HEK293T (cell line): ENCODE measurements at regions not wholly inside any gene's neighbourhood (a gene's known extent, or its start where the extent isn't known, plus 50 kb on each side); places are given as distances from the start of the nearest gene placed in this dataset.

Source experiments
- CTCF ChIA-PET: fragments of 350-600 bp; formaldehyde crosslinking; extraction: SDS; loops from one replicate; lab custom pipeline; 2021; ENCODE audit warnings: antibody characterized with exemption, inconsistent platforms; lab: Yijun Ruan, JAX
- POLR2A ChIA-PET: fragments of 350-600 bp; formaldehyde crosslinking; extraction: SDS; loops from one replicate; lab custom pipeline; 2020; ENCODE audit warnings: antibody characterized with exemption, inconsistent platforms; lab: Yijun Ruan, JAX
- DNase-seq: peaks from one replicate; pipeline ENCODE4 v3.0.0; 2012; ENCODE audit warnings: mixed read lengths; ENCODE audit errors: extremely low spot score
- ARNT ChIP-seq: fragments of 450-650 bp; IDR thresholded peaks from 2 replicates; pipeline ENCODE4 v1.6.1; 2017; ENCODE audit warnings: mild to moderate bottlenecking
- BHLHE40 ChIP-seq: fragments of 450-650 bp; IDR thresholded peaks from 2 replicates; pipeline ENCODE4 v1.6.1; 2016; ENCODE audit warnings: mild to moderate bottlenecking, moderate library complexity, borderline replicate concordance
- CTBP1 ChIP-seq: fragments of 450-650 bp; IDR thresholded peaks from 2 replicates; pipeline ENCODE4 v1.6.1; 2016; ENCODE audit warnings: borderline replicate concordance
- ELF4 ChIP-seq: fragments of 450-650 bp; IDR thresholded peaks from 2 replicates; pipeline ENCODE4 v1.6.1; 2017; ENCODE audit warnings: antibody characterized with exemption
- FOXA1 ChIP-seq: fragments of 450-650 bp; IDR thresholded peaks from 2 replicates; pipeline ENCODE4 v1.6.1; 2016; ENCODE audit warnings: mild to moderate bottlenecking
- FOXK2 ChIP-seq: fragments of 450-650 bp; IDR thresholded peaks from 2 replicates; pipeline ENCODE4 v1.6.1; 2016; ENCODE audit warnings: mild to moderate bottlenecking
- FOXM1 ChIP-seq: fragments of 450-650 bp; IDR thresholded peaks from 2 replicates; pipeline ENCODE4 v1.6.1; 2017; ENCODE audit warnings: mild to moderate bottlenecking, borderline replicate concordance
- HDGF ChIP-seq: fragments of 450-650 bp; IDR thresholded peaks from 2 replicates; pipeline ENCODE4 v1.6.1; 2017; ENCODE audit warnings: antibody characterized with exemption, borderline replicate concordance
- L3MBTL2 ChIP-seq: fragments of 450-650 bp; conservative IDR thresholded peaks from 2 replicates; pipeline ENCODE4 v1.6.1; 2016; ENCODE audit warnings: mild to moderate bottlenecking
- LEF1 ChIP-seq: fragments of 450-650 bp; IDR thresholded peaks from 2 replicates; pipeline ENCODE4 v1.6.1; 2017; ENCODE audit warnings: mild to moderate bottlenecking, borderline replicate concordance
- NFRKB ChIP-seq: fragments of 450-650 bp; IDR thresholded peaks from 2 replicates; pipeline ENCODE4 v1.6.1; 2016; ENCODE audit warnings: mild to moderate bottlenecking, moderate library complexity
- PKNOX1 ChIP-seq: fragments of 450-650 bp; IDR thresholded peaks from 2 replicates; pipeline ENCODE4 v1.6.1; 2016
- SP1 ChIP-seq: fragments of 450-650 bp; IDR thresholded peaks from 2 replicates; pipeline ENCODE4 v1.6.1; 2017
- SUZ12 ChIP-seq: fragments of 450-650 bp; IDR thresholded peaks from 2 replicates; pipeline ENCODE4 v1.6.1; 2016; ENCODE audit warnings: mild to moderate bottlenecking
- TARDBP ChIP-seq: fragments of 450-650 bp; IDR thresholded peaks from 2 replicates; pipeline ENCODE4 v1.6.1; 2016
- ZNF384 ChIP-seq: fragments of 450-650 bp; IDR thresholded peaks from 2 replicates; pipeline ENCODE4 v1.6.1; 2016

DNA sequence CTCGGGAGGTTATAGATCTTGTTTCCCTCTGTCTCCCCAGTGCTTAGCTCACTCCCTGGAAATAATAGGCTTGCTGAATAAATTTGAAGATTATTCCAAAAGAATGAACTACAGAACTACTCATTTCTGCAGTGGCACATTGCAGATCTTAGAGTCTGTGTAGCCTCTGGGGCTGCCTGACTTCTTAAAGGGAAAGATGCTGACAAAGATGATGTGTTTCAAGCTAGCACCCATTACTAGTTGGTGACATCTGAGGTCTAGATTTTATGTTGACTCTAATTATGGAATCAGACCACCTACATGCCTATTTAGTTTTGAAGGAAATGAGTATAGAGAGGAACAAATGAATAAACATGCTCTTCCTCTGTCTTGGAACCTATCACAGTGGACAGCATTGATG lies 123.7 kb upstream of the KCNIP4 start:
- DNase-seq, result no peak
- ChIA-PET POLR2A (no interaction called here), CTCF (no interaction called here)

DNA sequence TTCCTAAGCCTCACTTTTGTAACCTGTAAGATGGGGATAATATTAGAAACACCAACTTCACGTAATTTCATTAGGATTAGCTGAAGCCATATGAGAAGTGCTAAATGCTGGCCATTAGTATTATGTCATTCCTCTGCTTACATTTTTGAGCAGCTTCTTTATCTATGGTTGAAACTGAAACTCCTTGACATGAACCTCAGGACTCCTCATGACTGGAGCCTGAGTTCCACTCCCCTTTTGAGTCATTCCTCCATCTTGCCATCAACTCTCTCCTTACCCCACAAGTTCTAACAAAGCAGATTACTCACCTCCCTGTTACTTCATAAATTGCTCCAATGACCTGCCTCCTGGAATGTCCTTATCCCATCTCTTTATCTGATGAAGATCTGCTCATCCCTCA lies 123.2 kb upstream of the KCNIP4 start:
- ChIA-PET POLR2A (no interaction called here), CTCF (no interaction called here)
- TF ChIP-seq SUZ12, result no peak
- no peak for TF ChIP-seq ZNF384
- no peak for TF ChIP-seq ARNT
- TF ChIP-seq HDGF, result no peak
- TF ChIP-seq LEF1, result no peak
- TF ChIP-seq BHLHE40, result no peak
- no peak for DNase-seq

More for the DNA sequence above, 123.7 kb upstream of the KCNIP4 start:
- TF ChIP-seq CTBP1 (no peak), HDGF (no peak), TARDBP (no peak), NFRKB (no peak), BHLHE40 (no peak), SUZ12 (no peak), ELF4 (no peak)

- TF ChIP-seq L3MBTL2 (no peak), FOXM1 (no peak), BHLHE40 (no peak), ZNF384 (no peak), FOXK2 (no peak), TARDBP (no peak), LEF1 (no peak), ARNT (no peak), SUZ12 (no peak), NFRKB (no peak), PKNOX1 (no peak), SP1 (no peak)
- CTCF ChIA-PET, result no interaction called here
- no peak for DNase-seq
- POLR2A ChIA-PET, result no interaction called here
These were observed 121.7 kb upstream of the KCNIP4 start for GRCh38 chr4:22070256-22070655.

DNA sequence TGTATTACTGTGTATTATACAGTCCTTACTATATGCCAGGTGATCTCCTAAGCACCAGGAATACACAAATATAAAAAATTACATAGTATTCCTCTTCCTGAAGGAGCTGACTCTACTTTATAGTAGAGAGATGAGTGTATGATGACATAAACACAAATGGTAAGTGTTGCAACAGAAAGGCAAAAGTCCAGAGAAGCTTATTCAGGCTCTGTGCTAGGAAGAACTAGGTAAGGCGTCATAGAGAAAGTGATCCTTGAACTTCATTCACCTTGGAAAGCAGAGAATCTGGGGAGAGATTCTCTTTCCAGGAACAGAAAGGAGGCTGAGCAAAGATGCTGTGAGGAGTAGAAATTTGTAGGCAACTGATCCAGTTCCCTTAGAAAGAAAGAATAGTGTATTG lies 115.0 kb upstream of the KCNIP4 start:
- POLR2A ChIA-PET, result no interaction called here
- CTCF ChIA-PET, result no interaction called here
- no peak for TF ChIP-seq HDGF
- DNase-seq, result no peak

DNA sequence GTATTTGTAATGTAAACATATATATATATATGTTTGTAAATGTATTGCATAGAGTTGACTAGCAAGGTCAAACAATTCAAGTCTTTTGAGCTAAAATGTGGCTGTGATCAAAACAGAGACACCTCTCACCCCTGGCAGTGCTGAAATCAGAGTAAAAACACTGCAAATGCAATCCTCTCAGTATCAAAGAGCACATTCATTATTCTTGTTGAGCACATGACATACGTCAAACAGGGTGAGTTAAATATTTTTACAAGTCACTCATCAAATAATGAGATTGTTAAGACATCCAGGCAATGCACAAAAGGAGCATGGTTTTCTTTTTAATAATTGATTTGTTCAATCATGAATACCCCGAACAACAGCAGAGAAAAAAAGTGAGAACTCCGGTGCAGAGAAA lies 114.1 kb upstream of the KCNIP4 start:
- DNase-seq, result no peak
- TF ChIP-seq ELF4 (no peak), LEF1 (no peak), ZNF384 (no peak), BHLHE40 (no peak), SP1 (no peak), FOXK2 (no peak), FOXM1 (no peak)
- CTCF ChIA-PET, result no interaction called here
- POLR2A ChIA-PET, result no interaction called here

GRCh38 chr4:22055954-22056353 lies 107.4 kb upstream of the KCNIP4 start:
- POLR2A ChIA-PET, result no interaction called here
- no peak for DNase-seq
- CTCF ChIA-PET, result no interaction called here
- TF ChIP-seq FOXA1 (no peak), ARNT (no peak), LEF1 (no peak), ELF4 (no peak), FOXK2 (no peak), NFRKB (no peak), HDGF (no peak), ZNF384 (no peak), BHLHE40 (no peak), PKNOX1 (no peak), TARDBP (no peak), FOXM1 (no peak)

DNA sequence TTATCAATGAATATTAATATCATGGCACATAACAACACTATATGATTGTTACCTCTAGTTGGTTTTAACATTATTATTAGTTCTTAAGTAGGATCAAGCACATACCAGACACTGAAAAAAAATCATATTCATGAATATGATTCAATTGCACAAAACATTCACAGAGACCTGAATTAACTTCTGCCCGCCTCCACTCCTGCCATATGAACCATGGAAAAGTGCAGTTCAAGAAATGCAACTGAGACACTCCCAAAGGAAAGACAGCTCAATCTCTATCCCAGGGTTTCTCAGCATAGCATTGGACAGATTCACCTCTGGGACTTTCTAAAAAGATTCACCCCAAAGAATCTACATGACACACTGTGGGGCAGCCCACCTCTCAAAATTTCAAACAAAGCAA lies 103.5 kb upstream of the KCNIP4 start:
- CTCF ChIA-PET, result no interaction called here
- POLR2A ChIA-PET, result no interaction called here
- TF ChIP-seq TARDBP, result no peak
- no peak for TF ChIP-seq FOXA1
- TF ChIP-seq ELF4, result no peak
- no peak for TF ChIP-seq HDGF
- no peak for TF ChIP-seq ZNF384
- TF ChIP-seq FOXM1, result no peak
- TF ChIP-seq LEF1, result no peak
- TF ChIP-seq L3MBTL2, result no peak
- no peak for TF ChIP-seq SUZ12
- TF ChIP-seq NFRKB, result no peak
- no peak for TF ChIP-seq SP1
- no peak for TF ChIP-seq FOXK2
- TF ChIP-seq PKNOX1, result no peak
- TF ChIP-seq BHLHE40, result no peak
- no peak for TF ChIP-seq ARNT
- TF ChIP-seq CTBP1, result no peak

More for the DNA sequence above, 103.5 kb upstream of the KCNIP4 start:
- DNase-seq, result no peak
